ENCODE measurements at regions not wholly inside any gene's neighbourhood (a gene's known extent, or its start where the extent isn't known, plus 50 kb on each side); places are given as distances from the start of the nearest gene placed in this dataset.

DNA sequence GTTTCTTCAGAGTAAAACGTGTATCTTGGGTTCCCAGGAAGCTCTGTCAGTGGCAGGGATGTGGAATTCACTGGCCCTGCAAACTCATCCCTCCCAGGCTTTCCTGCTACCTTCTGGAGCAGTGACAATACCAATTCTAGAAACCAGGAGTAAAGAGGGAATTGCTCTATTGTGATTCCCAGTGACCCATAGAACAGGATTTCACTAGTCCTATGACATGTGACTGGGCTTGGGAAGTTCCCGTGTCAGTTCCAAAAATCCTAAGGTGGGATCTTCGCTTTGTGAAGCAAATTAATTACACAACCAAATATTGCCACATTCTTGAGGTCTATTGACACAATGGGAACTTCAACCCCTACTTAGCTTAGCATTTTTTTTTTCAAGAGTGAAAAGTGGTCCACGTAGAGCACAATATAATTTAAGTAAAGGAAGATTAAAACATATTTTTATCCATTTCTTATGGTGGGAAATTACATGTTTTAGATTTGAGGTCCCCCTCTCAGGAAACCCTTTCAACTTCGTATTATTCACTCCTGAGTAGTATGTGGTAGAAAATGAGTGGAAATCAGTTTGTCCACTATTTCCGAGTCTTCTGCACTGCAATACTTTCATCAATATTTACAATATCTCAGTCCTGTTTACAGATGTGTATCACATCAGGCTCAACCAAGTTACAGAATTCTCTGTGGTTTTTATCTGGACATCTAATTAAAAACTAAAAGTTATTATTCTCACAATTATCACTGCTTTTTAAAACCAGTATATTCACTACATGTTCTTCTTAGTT, 88.9 kb upstream of the SOX5 start:
- Histone ChIP-seq H3K9me3 (replicated peaks; ENCODE audit: control insufficient read depth, insufficient read depth, low read depth, low read length) (no peaks in the 10 kb centered on the region), H2AFZ (ENCODE audit: low read depth, low read length) (no peak overlapping the region), H3K27ac (ENCODE audit: extremely low read depth, low read depth, low read length) (no peak overlapping the region), H3K9me1 (ENCODE audit: control insufficient read depth, insufficient read depth, low read length) (no peaks in the 10 kb centered on the region), H3K79me2 (ENCODE audit: control insufficient read depth, insufficient read depth, low read length) (no peaks in the 10 kb centered on the region), H3K4me1 (replicated peaks in 1 of 2; ENCODE audit: control insufficient read depth in 2 of 2, insufficient read depth in 2 of 2, low read length in 2 of 2) (no peaks in the 10 kb centered on the region), H3K36me3 (ENCODE audit: control insufficient read depth, insufficient read depth, low read length) (no peaks in the 10 kb centered on the region), H3K4me2 (ENCODE audit: insufficient read depth, low read length) (no peak overlapping the region), H3K9ac (ENCODE audit: insufficient read depth in 1 of 2, low read depth in 2 of 2, low read length in 2 of 2) (no peak overlapping the region), H3K27me3 (ENCODE audit: control insufficient read depth in 2 of 2, insufficient read depth in 2 of 2, low read length in 2 of 2) (no peaks in the 10 kb centered on the region), H4K20me1 (replicated peaks; ENCODE audit: control insufficient read depth, insufficient read depth, low read length) (no peaks in the 10 kb centered on the region), H3K4me3 (no peak overlapping the region)
- in situ Hi-C loops (cut with MboI) = no loop called here
- intact Hi-C loops (cut with micrococcal nuclease) = no loop called here
- ATAC-seq = no peak
- BruUV-seq (replicated peaks) = no TSS peak
- DNase-seq (ENCODE audit: extremely low read depth in 1 of 4, low spot score in 3 of 4) = no peak
- CTCF ChIA-PET (ENCODE audit: low intra/inter-chr PET ratio) = no interaction called here
- WGBS (ENCODE audit: insufficient coverage, low coverage, missing lambda C conversion rate) = 23% methylated on average over 6 of the region's 6 CpGs
- FAIRE-seq = no peak
- POLR2A ChIA-PET = no interaction called here
- TF ChIP-seq, protein P1, sequence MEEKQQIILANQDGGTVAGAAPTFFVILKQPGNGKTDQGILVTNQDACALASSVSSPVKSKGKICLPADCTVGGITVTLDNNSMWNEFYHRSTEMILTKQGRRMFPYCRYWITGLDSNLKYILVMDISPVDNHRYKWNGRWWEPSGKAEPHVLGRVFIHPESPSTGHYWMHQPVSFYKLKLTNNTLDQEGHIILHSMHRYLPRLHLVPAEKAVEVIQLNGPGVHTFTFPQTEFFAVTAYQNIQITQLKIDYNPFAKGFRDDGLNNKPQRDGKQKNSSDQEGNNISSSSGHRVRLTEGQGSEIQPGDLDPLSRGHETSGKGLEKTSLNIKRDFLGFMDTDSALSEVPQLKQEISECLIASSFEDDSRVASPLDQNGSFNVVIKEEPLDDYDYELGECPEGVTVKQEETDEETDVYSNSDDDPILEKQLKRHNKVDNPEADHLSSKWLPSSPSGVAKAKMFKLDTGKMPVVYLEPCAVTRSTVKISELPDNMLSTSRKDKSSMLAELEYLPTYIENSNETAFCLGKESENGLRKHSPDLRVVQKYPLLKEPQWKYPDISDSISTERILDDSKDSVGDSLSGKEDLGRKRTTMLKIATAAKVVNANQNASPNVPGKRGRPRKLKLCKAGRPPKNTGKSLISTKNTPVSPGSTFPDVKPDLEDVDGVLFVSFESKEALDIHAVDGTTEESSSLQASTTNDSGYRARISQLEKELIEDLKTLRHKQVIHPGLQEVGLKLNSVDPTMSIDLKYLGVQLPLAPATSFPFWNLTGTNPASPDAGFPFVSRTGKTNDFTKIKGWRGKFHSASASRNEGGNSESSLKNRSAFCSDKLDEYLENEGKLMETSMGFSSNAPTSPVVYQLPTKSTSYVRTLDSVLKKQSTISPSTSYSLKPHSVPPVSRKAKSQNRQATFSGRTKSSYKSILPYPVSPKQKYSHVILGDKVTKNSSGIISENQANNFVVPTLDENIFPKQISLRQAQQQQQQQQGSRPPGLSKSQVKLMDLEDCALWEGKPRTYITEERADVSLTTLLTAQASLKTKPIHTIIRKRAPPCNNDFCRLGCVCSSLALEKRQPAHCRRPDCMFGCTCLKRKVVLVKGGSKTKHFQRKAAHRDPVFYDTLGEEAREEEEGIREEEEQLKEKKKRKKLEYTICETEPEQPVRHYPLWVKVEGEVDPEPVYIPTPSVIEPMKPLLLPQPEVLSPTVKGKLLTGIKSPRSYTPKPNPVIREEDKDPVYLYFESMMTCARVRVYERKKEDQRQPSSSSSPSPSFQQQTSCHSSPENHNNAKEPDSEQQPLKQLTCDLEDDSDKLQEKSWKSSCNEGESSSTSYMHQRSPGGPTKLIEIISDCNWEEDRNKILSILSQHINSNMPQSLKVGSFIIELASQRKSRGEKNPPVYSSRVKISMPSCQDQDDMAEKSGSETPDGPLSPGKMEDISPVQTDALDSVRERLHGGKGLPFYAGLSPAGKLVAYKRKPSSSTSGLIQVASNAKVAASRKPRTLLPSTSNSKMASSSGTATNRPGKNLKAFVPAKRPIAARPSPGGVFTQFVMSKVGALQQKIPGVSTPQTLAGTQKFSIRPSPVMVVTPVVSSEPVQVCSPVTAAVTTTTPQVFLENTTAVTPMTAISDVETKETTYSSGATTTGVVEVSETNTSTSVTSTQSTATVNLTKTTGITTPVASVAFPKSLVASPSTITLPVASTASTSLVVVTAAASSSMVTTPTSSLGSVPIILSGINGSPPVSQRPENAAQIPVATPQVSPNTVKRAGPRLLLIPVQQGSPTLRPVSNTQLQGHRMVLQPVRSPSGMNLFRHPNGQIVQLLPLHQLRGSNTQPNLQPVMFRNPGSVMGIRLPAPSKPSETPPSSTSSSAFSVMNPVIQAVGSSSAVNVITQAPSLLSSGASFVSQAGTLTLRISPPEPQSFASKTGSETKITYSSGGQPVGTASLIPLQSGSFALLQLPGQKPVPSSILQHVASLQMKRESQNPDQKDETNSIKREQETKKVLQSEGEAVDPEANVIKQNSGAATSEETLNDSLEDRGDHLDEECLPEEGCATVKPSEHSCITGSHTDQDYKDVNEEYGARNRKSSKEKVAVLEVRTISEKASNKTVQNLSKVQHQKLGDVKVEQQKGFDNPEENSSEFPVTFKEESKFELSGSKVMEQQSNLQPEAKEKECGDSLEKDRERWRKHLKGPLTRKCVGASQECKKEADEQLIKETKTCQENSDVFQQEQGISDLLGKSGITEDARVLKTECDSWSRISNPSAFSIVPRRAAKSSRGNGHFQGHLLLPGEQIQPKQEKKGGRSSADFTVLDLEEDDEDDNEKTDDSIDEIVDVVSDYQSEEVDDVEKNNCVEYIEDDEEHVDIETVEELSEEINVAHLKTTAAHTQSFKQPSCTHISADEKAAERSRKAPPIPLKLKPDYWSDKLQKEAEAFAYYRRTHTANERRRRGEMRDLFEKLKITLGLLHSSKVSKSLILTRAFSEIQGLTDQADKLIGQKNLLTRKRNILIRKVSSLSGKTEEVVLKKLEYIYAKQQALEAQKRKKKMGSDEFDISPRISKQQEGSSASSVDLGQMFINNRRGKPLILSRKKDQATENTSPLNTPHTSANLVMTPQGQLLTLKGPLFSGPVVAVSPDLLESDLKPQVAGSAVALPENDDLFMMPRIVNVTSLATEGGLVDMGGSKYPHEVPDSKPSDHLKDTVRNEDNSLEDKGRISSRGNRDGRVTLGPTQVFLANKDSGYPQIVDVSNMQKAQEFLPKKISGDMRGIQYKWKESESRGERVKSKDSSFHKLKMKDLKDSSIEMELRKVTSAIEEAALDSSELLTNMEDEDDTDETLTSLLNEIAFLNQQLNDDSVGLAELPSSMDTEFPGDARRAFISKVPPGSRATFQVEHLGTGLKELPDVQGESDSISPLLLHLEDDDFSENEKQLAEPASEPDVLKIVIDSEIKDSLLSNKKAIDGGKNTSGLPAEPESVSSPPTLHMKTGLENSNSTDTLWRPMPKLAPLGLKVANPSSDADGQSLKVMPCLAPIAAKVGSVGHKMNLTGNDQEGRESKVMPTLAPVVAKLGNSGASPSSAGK (IDR thresholded peaks at IDR 0.05) = no peak
- TF ChIP-seq FIP1L1 (IDR thresholded peaks at IDR 0.05; ENCODE audit: low read depth, low read length, poor library complexity, severe bottlenecking) (no peak), PHF8 (IDR thresholded peaks at IDR 0.05; ENCODE audit: borderline replicate concordance, low read length) (no peak), EHMT2 (IDR thresholded peaks at IDR 0.05) (no peak), CBFA2T3 (IDR thresholded peaks at IDR 0.05) (no peak), CBFB (CRISPR knock-in tag; IDR thresholded peaks at IDR 0.05) (no peak)
- TF ChIP-seq, protein P2, sequence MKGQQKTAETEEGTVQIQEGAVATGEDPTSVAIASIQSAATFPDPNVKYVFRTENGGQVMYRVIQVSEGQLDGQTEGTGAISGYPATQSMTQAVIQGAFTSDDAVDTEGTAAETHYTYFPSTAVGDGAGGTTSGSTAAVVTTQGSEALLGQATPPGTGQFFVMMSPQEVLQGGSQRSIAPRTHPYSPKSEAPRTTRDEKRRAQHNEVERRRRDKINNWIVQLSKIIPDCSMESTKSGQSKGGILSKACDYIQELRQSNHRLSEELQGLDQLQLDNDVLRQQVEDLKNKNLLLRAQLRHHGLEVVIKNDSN (CRISPR knock-in tag; IDR thresholded peaks at IDR 0.05) = no peak
- TF ChIP-seq, protein P3, sequence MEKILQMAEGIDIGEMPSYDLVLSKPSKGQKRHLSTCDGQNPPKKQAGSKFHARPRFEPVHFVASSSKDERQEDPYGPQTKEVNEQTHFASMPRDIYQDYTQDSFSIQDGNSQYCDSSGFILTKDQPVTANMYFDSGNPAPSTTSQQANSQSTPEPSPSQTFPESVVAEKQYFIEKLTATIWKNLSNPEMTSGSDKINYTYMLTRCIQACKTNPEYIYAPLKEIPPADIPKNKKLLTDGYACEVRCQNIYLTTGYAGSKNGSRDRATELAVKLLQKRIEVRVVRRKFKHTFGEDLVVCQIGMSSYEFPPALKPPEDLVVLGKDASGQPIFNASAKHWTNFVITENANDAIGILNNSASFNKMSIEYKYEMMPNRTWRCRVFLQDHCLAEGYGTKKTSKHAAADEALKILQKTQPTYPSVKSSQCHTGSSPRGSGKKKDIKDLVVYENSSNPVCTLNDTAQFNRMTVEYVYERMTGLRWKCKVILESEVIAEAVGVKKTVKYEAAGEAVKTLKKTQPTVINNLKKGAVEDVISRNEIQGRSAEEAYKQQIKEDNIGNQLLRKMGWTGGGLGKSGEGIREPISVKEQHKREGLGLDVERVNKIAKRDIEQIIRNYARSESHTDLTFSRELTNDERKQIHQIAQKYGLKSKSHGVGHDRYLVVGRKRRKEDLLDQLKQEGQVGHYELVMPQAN (IDR thresholded peaks at IDR 0.05; ENCODE audit: borderline replicate concordance) = no peak
